HG02798 (cell line): ENCODE measurements at regions not wholly inside any gene's neighbourhood (a gene's known extent, or its start where the extent isn't known, plus 50 kb on each side); places are given as distances from the start of the nearest gene placed in this dataset.
"Not testable (repeated sequence)": the region's sequence is repeated elsewhere in the genome, so short reads cannot be mapped to it uniquely, and the experiment has no call there.

Experiments used
- ATAC-seq: cut with Tn5 transposase; IDR thresholded peaks from one replicate; pipeline ENCODE4 v1.9.1; 2021; ENCODE audit warnings: mild to moderate bottlenecking; ENCODE audit not compliant: unreplicated experiment, poor library complexity

- ATAC-seq, result no peak
Observed at GRCh38 chr3:40921251-40921650, 278.1 kb upstream of the CTNNB1 start.

GRCh38 chr3:40923143-40923542, 276.2 kb upstream of the CTNNB1 start:
- ATAC-seq, result no peak

GRCh38 chr3:40923651-40924050, 275.7 kb upstream of the CTNNB1 start:
- ATAC-seq, result no peak

DNA sequence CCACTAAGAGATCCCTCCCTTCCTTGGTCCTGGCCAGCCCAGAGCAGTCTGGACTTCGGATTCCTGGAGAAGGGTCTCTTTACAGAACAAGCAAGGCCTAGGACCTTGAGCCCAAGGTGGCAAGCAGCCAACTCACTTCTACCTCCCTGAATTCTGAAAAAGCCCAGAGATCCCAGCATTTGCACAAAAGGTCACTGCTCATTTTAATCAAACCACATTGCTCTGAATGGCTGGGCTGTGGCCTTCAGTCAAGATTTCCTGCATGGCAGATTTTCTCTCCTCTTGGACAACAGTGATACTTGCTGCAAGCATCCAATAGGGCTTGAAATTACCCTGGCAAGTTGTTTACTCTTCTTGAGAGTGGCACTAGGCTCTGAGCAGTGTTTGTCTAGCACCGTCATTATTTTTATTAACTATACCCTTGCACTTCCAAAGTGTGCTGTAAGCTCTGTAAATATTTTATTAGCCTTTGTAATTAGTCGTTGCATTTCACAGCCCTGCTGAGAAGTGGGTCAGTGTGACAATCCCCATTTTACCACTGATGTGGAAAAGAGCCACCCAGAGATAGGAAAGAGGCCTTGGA, 274.7 kb upstream of the CTNNB1 start:
- ATAC-seq, result no peak

GRCh38 chr3:40925231-40925630, 274.1 kb upstream of the CTNNB1 start:
- ATAC-seq, result no peak

GRCh38 chr3:40930131-40930538, 269.2 kb upstream of the CTNNB1 start:
- no peak for ATAC-seq

GRCh38 chr3:40930756-40931155, 268.5 kb upstream of the CTNNB1 start:
- ATAC-seq, result no peak

DNA sequence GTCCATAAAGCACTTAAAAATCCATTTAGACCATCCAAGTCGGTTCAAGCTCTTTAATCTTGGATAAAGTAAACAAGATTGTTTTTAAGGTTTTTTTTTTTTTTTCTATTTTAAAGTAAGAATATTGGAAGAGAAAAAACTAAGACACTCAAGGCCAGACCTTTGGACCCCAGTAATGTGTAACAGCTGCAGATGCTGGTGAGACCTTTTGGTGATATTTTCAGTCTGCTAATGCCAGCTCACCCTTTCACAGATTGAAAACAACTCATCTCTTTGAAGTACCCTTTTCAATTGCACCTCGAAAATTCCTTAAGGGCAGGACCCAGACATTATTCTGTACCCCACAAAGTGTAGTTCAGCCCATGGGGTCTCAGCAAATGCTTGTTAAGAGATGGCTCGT, 260.7 kb upstream of the CTNNB1 start:
- no peak for ATAC-seq

GRCh38 chr3:40939030-40939740, 260.1 kb upstream of the CTNNB1 start:
- no peak for ATAC-seq

DNA sequence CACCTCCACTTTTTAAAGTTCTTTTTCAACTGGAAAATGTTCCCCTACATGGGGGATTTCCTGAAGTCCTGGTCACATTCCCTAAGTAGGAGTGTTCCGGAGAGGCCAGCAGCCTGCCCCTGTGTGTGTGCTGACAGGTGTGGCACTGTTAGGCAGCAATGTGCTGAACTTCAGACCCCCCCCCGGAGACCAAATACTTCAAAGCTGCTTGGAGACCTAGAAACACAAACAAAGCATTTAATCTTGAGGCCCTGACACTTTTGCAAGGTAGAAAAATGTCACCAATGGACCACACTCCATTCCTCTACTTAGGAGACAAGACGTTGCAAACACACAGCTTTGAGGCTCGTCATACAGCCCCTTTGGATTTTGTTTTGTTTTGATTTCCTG, 259.6 kb upstream of the CTNNB1 start:
- no peak for ATAC-seq

DNA sequence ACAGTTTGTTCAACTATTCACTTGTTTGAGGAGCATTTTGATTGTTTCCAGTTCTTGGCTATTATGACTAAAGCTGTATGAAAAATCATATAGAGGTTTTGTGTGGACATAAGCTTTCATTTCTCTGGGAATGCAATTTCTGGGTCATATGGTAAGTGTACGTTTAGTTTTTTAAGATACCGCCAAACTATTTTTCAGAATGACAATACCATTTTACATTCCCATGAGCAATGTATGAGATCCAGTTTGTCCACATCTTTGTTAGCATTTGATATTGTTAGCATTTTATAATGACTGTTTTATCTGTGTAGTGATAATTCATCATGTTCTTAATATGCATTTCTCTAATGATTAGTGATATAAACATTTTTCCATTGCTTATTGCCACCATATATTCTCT, 258.7 kb upstream of the CTNNB1 start:
- ATAC-seq, result no peak

GRCh38 chr3:40947022-40947421, 252.3 kb upstream of the CTNNB1 start:
- ATAC-seq, result not testable (repeated sequence)

- not testable (repeated sequence) for ATAC-seq
Observed at GRCh38 chr3:40949347-40949746, 250.0 kb upstream of the CTNNB1 start.

- ATAC-seq, result no peak
Observed at GRCh38 chr3:40951636-40952035, 247.7 kb upstream of the CTNNB1 start.

DNA sequence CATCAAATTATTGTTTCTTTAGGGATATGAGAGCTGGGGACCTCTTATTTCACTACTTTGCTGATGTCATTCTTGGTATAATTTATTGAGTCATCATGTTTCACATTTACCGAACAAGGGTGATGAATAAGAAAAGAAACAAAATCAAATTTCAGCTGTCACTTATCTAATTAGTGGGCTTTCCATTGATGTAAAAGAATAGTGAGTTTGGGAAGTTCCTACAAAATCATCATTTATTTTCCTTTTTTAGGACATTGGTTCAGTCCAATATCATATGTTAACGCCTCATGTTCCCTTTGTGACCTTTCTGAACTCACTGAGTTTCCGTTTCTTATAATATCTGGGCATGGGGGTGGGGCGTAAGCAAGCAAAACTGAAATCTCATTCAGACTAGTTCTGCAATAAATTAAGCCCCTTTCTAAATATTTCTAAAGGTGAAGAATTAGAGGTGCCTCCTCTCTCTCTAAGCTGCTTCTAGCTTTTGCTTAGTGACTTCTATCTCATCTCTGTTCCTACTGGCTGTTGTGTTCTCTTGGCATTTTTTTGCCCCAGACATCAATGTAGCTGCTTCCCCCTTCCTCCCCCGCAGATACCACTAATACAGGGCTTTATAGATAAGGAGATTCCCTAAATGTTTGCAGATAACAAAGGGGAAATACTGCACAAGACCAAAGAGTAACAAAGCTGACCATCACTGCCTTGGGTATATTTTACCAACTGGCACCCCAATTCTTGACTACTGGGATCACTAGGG, 238.0 kb upstream of the CTNNB1 start:
- peak; percentile 45 for ATAC-seq

GRCh38 chr3:40962721-40963120, 236.6 kb upstream of the CTNNB1 start:
- ATAC-seq, result no peak

DNA sequence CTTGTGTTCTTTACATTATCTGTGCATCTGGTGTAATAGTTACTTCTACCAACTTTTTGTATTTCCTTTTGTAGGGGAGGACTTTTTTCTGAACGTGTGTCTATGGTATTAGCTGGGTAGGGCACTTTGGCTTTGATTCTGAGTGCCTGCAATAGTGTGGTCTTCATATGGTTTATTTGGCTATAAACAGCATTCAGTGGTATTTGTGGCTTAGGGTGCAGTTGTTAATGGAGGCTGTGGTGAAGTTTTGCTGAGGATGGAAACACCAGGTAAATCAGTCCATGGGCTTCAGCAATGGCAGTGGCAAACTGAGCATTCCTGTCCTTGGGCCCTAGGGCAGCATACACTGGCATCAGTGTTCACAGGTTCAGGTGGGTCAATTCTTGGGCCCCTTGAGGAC, 230.6 kb upstream of the CTNNB1 start:
- no peak for ATAC-seq

- ATAC-seq, result no peak
Observed at GRCh38 chr3:40969341-40969740, 230.0 kb upstream of the CTNNB1 start.

DNA sequence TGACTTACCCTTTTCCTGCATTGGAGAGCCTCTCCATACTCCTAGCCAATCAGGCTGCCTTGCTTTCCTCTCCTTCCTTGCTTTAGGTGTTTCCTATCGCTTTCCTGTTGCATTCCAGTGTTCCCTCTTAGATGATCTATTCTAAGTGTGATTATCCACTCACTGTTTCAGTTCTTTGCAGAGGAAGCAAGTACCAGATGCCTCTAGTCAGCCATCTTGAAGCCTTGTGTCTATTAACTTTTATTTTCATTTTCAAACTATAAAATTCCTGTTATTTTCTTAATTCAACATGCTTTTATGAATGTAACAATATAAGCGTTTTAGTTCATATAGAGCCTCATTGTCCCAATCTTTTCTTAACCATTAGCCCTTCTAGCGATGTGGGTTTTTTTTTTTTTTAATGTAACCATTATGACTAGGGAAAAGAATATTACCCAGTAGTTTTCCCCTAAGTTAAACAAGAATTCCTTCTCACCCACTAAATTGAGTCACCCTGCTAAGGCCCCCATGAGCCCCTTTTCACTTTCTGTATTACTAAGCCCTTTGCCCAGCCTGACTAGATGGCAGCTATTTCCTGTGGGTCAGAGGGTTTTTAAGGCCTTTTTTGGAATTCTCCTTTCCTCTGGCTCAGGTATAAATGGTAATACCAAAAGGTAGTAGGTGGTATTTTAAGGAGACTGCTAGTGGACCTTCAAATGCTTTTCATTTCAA, 229.4 kb upstream of the CTNNB1 start:
- ATAC-seq, result no peak

DNA sequence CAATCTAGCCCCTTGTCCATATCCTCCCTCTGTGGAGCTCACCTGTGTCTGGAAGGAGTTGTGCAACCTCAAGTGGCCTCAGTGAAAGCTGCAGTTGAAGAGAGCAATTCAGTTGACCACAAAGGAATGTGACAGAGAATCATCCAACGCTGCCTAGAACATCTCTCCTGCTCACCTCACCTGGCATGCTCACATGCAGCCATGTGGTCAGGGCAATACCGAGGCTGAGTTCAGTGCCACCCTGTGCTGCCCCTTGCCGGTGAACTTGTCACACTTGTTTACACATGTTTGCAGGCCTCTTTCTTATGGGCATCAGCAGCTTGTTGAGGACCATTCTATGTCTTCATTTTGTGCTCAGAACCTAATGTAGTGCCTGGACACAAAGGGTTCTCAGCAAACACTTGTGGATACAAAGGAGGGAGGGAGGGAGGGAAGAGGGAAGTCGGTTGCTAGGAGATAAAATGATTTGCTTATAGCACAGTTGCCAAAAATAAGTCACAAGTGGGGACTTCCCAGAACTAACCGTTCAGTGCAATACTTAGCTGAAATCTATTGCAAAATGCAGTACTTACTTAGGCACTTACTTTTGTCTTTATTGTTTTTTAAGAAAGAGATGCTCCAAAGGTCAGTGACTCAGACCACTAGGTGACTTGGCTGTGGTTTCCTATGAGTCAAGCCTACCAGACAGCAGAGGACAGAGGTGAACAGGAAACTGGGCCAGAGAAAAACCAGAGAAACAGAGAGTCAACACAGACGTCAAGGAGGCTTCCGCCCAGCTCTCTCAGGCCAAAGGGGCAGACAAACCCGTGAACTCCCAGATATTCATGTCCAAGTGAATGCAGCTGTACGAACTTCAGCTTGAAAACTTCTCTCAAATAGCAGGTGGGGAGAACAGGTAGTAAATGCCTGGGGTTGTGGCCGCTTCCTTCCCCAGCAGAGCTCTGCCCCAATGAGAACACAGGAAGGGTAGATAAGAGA, 227.8 kb upstream of the CTNNB1 start:
- ATAC-seq, result peak; percentile 95
